ENCODE measurements at regions not wholly inside any gene's neighbourhood (a gene's known extent, or its start where the extent isn't known, plus 50 kb on each side); places are given as distances from the start of the nearest gene placed in this dataset.
A peak's percentile ranks its signal among the peaks of the same experiment; 100 is the strongest.

DNA sequence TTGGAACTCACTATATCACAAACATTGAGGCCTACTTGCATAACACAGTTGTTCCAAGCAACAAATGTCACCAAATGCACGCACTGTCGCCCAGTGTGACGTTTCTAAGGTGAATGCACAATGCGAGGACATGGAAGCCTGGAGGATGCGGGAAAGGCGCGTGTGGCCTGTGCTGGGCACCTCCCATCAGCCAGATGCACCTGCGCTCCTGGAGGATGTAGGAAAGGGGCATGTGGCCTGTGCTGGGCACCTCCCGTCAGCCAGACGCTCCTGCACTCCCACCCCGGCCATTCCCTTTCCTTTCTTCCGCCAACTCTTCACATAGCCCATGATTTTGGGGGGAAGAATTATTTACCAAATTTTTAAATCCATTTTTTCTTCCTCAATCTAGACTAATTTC, 202.4 kb upstream of the SOX1 start:
- DNase-seq, result no peak

- no peak for DNase-seq
These were observed 201.9 kb upstream of the SOX1 start for GRCh38 chr13:111865046-111865445.

DNA sequence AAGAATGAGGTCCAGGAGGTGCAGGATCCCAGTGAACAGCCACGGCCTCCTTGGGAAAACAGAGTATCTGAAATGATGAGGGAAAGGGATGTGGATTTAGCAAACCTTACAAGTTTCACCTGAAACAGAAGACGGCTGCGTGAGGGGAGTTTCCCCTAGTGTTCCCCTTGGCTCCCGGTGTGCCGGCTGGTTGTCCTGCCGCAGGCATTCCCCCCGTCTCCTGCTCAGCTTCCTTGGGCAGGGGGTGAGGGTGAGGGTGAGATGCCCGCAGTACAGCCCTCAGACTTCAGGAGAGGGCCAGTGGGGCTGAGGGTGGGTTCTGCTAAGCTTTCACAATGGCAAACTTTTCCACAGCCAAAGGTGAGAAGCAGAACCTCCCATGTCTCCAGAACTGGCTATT, 201.1 kb upstream of the SOX1 start:
- DNase-seq, result no peak

- DNase-seq, result no peak
These were observed 200.2 kb upstream of the SOX1 start for GRCh38 chr13:111866731-111867245.

- DNase-seq, result no peak
These were observed 199.3 kb upstream of the SOX1 start for GRCh38 chr13:111867657-111868056.

DNA sequence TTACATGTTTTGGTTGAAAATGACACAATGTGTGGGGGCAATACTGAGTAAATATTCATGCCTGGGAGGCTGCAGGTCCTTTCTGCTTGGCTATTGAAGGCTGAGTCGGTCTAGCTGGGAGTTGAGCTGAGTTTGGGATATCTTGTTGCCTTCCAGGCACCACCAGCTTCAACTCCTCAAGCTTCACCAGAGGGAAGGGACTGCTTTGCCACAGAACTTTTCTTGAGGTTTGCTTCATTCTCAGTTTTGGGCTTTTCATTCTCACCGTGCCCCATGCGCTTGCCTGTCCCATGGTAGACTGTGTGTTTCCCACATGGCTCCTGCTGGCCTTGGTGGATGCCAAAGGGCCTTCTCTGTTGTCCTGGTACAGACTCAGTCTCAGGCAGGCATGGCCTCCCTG, 198.2 kb upstream of the SOX1 start:
- DNase-seq, result no peak

DNA sequence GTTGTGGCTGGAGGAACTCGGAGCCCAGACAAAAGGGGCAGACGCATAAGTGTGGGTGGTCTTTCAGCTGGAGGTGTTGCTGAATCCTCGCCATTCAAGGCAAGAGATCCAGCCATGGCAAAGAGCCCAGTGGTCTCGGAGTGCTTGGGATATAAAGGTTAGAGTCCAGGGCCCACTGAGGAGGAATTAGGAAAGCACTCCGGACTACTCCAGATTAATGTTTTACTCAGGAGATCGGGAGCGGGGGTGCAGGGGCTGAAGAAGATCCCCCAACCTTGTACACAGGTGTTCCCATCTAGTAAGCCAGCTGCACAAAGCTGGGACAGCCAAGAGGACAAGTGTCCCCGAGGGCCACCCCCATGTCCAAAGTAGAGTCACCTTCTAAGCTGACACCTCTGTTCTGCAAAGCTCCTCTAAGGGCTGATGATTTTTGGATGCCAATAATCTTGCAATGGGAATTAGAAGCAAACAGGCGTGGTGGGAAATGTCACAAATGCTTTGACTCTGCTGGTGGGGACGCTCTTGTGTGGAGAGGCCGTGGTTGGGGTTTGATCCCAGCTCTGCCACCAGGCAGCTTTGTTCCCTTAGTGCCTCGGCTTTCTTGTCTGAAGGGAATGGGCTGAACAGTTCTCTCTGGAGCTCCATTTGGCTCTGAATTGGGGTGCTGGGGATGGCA, 194.3 kb upstream of the SOX1 start:
- DNase-seq, result no peak

DNA sequence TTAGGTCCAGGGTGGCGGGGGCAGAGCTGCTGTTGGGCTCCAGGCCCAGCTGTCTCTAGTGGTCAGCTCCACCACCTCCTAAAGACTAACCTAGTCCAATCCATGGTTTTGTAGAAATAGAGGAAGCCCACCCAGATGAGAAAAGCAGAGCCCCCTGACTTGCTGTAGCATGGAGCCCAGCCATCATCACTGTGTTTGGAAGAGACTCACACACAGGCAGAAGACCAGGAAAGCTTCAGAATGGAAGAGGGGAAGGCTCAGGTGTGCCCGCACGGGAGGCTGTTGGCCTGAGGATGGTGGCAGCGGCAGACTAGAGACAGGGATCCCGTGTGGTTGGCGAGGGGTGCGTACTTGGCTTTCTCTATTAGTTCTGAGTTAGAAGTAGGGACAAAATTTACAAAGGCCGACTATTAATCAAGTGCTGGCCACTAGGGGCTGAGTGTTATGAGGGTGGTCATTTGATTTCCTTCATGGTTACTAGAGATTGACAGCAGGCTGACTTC, 193.2 kb upstream of the SOX1 start:
- DNase-seq, result no peak

GRCh38 chr13:111874981-111875380, 192.0 kb upstream of the SOX1 start:
- no peak for DNase-seq

DNA sequence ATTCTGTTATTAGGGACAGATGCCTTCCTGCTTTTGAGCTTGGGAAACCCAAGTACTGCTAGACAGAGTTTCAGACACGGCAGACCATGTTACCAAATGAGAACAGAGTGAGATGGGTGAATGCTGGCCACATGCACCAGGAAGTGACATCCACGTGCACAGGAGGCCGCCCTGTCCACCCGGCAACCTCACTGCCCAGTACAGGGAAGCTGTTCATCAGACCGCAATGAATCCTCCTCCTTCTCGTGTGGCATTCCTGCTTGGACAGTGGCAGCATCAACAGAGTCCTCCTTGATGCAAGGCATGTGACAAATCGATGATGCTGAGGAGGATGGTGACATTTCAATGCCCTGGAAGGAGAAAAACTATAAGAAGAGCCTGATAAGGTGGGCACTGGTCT, 191.0 kb upstream of the SOX1 start:
- no peak for DNase-seq

GRCh38 chr13:111876506-111876905, 190.4 kb upstream of the SOX1 start:
- no peak for DNase-seq

DNA sequence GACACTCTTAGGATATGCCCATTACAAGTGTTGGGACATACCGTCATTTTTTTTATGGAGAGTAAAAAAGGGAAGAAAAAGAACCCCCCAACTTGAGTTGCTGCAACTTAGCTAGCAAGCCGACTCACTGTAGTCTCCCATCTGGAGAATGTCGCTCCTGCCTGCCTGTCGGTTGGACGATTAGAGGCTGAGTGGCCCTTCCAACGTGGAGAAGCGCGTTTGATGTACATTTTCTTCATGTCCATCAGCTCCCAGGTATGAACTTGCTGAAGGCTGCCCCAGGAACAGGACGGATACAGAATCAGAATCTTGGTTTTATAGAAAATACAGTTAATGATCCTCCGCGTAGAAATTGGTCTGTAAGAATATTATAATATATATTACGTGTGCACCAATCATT, 189.0 kb upstream of the SOX1 start:
- DNase-seq, result no peak

- no peak for DNase-seq
These were observed 187.2 kb upstream of the SOX1 start for GRCh38 chr13:111879719-111880118.

- DNase-seq, result no peak
These were observed 186.8 kb upstream of the SOX1 start for GRCh38 chr13:111880185-111880584.

DNA sequence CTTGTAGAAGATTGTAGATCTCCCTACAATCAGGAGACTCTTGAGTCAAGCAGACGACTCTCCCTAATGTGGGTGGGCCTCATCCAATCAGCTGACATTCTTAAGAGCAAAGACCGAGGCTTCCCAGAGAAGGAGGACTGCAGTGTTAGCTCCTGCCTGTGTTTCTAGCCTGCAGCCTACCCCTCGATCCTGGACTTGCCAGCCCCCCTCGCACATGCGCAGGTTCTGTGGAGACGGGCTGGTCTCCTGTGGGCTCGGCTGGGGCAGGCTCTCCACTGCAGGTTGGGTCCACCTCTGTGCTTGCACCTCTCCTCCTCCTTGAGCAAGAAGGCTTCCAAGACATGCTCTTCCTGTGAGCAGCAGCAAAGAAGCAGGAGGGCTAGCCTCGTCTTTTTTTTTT, 185.2 kb upstream of the SOX1 start:
- DNase-seq, result no peak

- DNase-seq, result no peak
These were observed 184.6 kb upstream of the SOX1 start for GRCh38 chr13:111882351-111882750.

- DNase-seq, result no peak
These were observed 183.2 kb upstream of the SOX1 start for GRCh38 chr13:111883571-111884343.

GRCh38 chr13:111886217-111886945, 180.6 kb upstream of the SOX1 start:
- no peak for DNase-seq

GRCh38 chr13:111893071-111893606, 173.8 kb upstream of the SOX1 start:
- DNase-seq, result peak; percentile 22

- peak; percentile 51 for DNase-seq
These were observed 173.1 kb upstream of the SOX1 start for GRCh38 chr13:111893607-111894443.

DNA sequence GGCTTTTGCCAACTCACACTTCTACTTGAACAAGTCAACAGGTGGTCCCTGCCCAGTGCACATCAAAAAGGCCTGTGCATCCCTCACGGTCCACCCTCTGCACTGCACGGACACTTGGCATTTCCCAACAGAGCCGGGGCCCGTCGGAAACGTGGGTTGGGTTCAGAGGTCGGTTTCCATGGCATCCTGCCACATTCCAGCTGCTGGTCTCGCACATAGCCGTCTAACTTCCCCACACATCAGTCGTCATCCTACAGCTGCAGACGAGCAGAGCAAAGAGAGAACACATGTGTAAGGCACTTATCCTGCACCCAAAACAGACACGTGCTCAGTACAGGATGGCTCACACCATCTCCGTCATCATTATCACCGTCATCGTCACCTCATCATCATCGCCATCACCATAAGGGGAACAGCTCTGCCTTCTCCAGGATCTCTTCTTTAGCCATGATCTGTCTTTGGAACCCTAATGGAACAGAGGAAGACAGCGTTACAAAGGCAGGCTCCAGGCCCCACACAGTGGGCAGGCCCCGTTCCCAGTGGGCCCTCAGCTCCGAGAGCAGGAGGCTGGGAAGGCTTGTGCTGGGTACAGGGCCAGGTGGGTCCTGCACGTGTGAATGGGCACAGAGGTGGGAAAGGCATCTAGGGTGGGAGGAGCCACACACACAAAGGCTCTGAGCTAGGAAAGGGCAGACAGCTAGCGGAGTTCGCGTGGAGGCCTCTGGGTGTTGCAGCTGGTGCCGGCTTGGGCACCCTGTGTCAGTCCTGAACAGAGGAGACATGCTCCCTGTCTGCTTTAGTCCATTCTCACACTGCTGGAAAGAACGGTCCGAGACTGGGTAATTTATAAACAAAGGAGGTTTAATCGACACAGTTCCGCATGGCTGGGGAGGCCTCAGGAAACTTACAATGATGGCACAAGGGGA, 170.8 kb upstream of the SOX1 start:
- DNase-seq, result no peak

Measured in NCI-H146 (cell line).